HepG2 (cell line): ENCODE measurements at regions not wholly inside any gene's neighbourhood (a gene's known extent, or its start where the extent isn't known, plus 50 kb on each side); places are given as distances from the start of the nearest gene placed in this dataset.
A peak's percentile ranks its signal among the peaks of the same experiment; 100 is the strongest.

Experiments
- ATAC-seq: fragments of 200-7000 bp; cut with Tn5 transposase; 3 replicates; pipeline ENCODE4 v1.9.1; 2020; ENCODE audit warnings: mild to moderate bottlenecking, moderate library complexity
- BruUV-seq: library from RNA; stranded (reverse); fragments of 400-500 nt; replicated peaks from 2 replicates; lab custom pipeline; 2021; lab: Mats Ljungman, UMichigan
- CTCF ChIA-PET: fragments of 300-600 bp; formaldehyde crosslinking; extraction: SDS; loops from one replicate; lab custom pipeline; 2021; ENCODE audit warnings: low total read pairs, inconsistent platforms, low intra/inter-chr PET ratio; lab: Yijun Ruan, JAX
- POLR2A ChIA-PET: fragments of 350-600 bp; sonication (Branson Sonifier 250); formaldehyde crosslinking; loops from one replicate; lab custom pipeline; 2020; ENCODE audit warnings: antibody characterized with exemption, inconsistent platforms; lab: Yijun Ruan, JAX
- DNase-seq: peaks from one replicate; pipeline ENCODE4 v3.0.0-alpha.2; 2015; ENCODE audit warnings: low spot score
- FAIRE-seq: peaks from 3 replicates; lab custom pipeline; 2011; peaks lifted over from hg19 to GRCh38; lab: Jason Lieb, UNC
- H2AFZ ChIP-seq: one replicate; pipeline ENCODE4 v1.6.1; 2011; ENCODE audit warnings: low read length, inconsistent platforms
- H3K27ac ChIP-seq: fragments of 300-600 bp; 3 replicates; pipeline ENCODE4 v1.8.0; 2011; ENCODE audit warnings: mixed run types, mild to moderate bottlenecking, mixed read lengths, low read length, inconsistent platforms; ENCODE audit not compliant: insufficient read depth; ENCODE audit errors: extremely low read length
- H3K27me3 ChIP-seq, 2 experiments: fragments of 200-600 bp in 1 of 2; 2 replicates in 1 of 2; 3 replicates in 1 of 2; pipeline versions ENCODE4 v1.6.0 to v1.8.0; 2011; ENCODE audit warnings: low read length in 2 of 2, mild to moderate bottlenecking in 2 of 2, moderate library complexity in 2 of 2, inconsistent platforms in 1 of 2; ENCODE audit not compliant: insufficient read depth in 2 of 2, control insufficient read depth in 1 of 2
- H3K36me3 ChIP-seq, 2 experiments: fragments of 200-600 bp in 1 of 2; replicated peaks in 1 of 2; 2 replicates in 1 of 2; 3 replicates in 1 of 2; pipeline versions ENCODE4 v1.5.1 to v1.8.0; 2011; ENCODE audit warnings: low read length in 2 of 2, inconsistent platforms in 1 of 2; ENCODE audit not compliant: insufficient read depth in 2 of 2, control insufficient read depth in 1 of 2
- H3K4me1 ChIP-seq: 2 replicates; pipeline ENCODE4 v1.5.1; 2012; ENCODE audit warnings: low read length, inconsistent platforms; ENCODE audit not compliant: insufficient read depth
- H3K4me2 ChIP-seq: 2 replicates; pipeline ENCODE4 v1.6.0; 2011; ENCODE audit warnings: low read depth, low read length, inconsistent platforms
- H3K4me3 ChIP-seq, 3 experiments: fragments of 200-600 bp in 1 of 3; sonication (generic), shearing (Covaris generic) in 1 of 3; replicated peaks in 1 of 3; 2 replicates each; pipeline ENCODE4 v1.5.1; 2011 to 2016; ENCODE audit warnings: low read length in 3 of 3, inconsistent platforms in 2 of 3, low read depth in 2 of 3, mild to moderate bottlenecking in 2 of 3, control low read depth in 1 of 3, mixed read lengths in 1 of 3; ENCODE audit not compliant: insufficient read depth in 1 of 3
- H3K79me2 ChIP-seq: one replicate; pipeline ENCODE4 v1.6.1; 2011; ENCODE audit warnings: low read length, inconsistent platforms; ENCODE audit not compliant: insufficient read depth
- H3K9ac ChIP-seq: 2 replicates; pipeline ENCODE4 v1.6.0; 2011; ENCODE audit warnings: mild to moderate bottlenecking, low read depth, low read length, inconsistent platforms; ENCODE audit not compliant: insufficient read depth
- H3K9me3 ChIP-seq: 2 replicates; pipeline ENCODE4 v1.5.1; 2012; ENCODE audit warnings: mild to moderate bottlenecking, low read length
- H4K20me1 ChIP-seq: 2 replicates; pipeline ENCODE4 v1.6.0; 2011; ENCODE audit warnings: inconsistent platforms, mild to moderate bottlenecking, low read length, moderate library complexity; ENCODE audit not compliant: insufficient read depth
- GABPB1 ChIP-seq: IDR thresholded peaks from 2 replicates; pipeline ENCODE4 v1.6.1; 2016; ENCODE audit warnings: mild to moderate bottlenecking, missing genetic modification reagents, moderate library complexity, missing compliant biosample characterization
- HCFC1 ChIP-seq: fragments of 150-350 bp; IDR thresholded peaks from 2 replicates; pipeline ENCODE4 v1.6.1; 2014; ENCODE audit warnings: low read depth, low read length
- KMT2A ChIP-seq: sonication (generic); formaldehyde crosslinking; IDR thresholded peaks from 2 replicates; pipeline ENCODE4 v1.4.0; 2020; ENCODE audit warnings: missing genetic modification reagents
- NR1H2 ChIP-seq: sonication (generic); formaldehyde crosslinking; IDR thresholded peaks from 2 replicates; pipeline ENCODE4 v1.8.1; 2022; ENCODE audit warnings: low read depth, missing genetic modification reagents, borderline replicate concordance
- PITX1 ChIP-seq: sonication (generic); formaldehyde crosslinking; IDR thresholded peaks from 2 replicates; pipeline ENCODE4 v1.5.1; 2020; ENCODE audit warnings: mild to moderate bottlenecking, missing genetic modification reagents
- SMARCE1 ChIP-seq: fragments of 450-650 bp; IDR thresholded peaks from 2 replicates; pipeline ENCODE4 v1.6.1; 2017; ENCODE audit warnings: borderline replicate concordance
- ZNF24 ChIP-seq: fragments of 450-650 bp; IDR thresholded peaks from 2 replicates; pipeline ENCODE4 v1.6.1; 2017; ENCODE audit warnings: antibody characterized with exemption, mild to moderate bottlenecking
- ZNF484 ChIP-seq: sonication (generic); formaldehyde crosslinking; IDR thresholded peaks from 2 replicates; pipeline ENCODE4 v1.5.1; 2020; ENCODE audit warnings: mild to moderate bottlenecking, low read depth, missing genetic modification reagents, borderline replicate concordance
- ZNF615 ChIP-seq: sonication (generic); formaldehyde crosslinking; IDR thresholded peaks from 2 replicates; pipeline ENCODE4 v1.5.0; 2020; ENCODE audit warnings: mild to moderate bottlenecking, missing genetic modification reagents, borderline replicate concordance
- WGBS: methylation state at CpG from one replicate; pipeline ENCODE4 v1.1.6; 2017; ENCODE audit warnings: low lambda C conversion rate; 5-methylcytosine and 5-hydroxymethylcytosine counted together
- in situ Hi-C: cut with HindIII; loops from 2 replicates; pipeline ENCODE4 v1.10.0; 2017; ENCODE audit warnings: low pct_unique_long_range_greater_than_20kb; ENCODE audit not compliant: extremely low pct_ligation_motif_present
- intact Hi-C: fragments of 100-400 bp; cut with micrococcal nuclease; formaldehyde crosslinking; loops from one replicate; pipeline ENCODE4 v1.10.0; 2022; ENCODE audit not compliant: unreplicated experiment
- TF ChIP-seq, protein P1 (sequence below): sonication (generic); formaldehyde crosslinking; IDR thresholded peaks from 2 replicates; pipeline ENCODE4 v1.4.0; 2020; ENCODE audit warnings: low read depth, mild to moderate bottlenecking, missing genetic modification reagents

DNA sequence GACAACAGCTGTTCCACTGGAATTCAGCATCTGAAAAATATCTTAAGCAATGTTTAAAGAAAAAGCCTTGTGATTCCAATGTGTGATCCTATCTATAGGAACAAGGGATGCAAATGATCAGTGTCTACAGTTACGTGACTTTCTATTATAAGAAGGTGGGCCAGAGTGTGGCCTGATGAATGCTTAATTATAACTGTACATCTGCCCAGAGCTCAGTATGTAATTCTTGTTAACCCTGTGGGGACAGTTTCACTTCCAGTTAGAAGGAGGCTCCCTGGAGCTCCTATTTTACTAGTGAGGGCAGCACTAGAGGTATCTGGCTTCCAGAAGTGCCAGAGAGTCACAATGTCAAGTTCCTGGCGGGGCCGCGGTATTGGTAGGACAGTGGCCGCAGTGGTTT, 288.5 kb downstream of the USP46 start:
- H3K4me2 ChIP-seq, result no peak overlapping the region
- 100% methylated on average over 2 of the region's 5 CpGs for WGBS
- DNase-seq (no peak), ATAC-seq (no peak), FAIRE-seq (no peak)
- H3K4me1 ChIP-seq, result peaks cover 46% of the 10 kb centered on the region
- no peaks in the 10 kb centered on the region for H3K27me3 ChIP-seq
- in situ Hi-C loops (loop anchor here (5.0 to 10.0 kb wide), 3 partner anchors 136 to 342 kb away; no protein-coding TSS in a partner anchor), intact Hi-C loops (no loop called here)
- no peak overlapping the region for H3K9ac ChIP-seq
- no peak for TF ChIP-seq ZNF24
- TF ChIP-seq ZNF615, result no peak
- TF ChIP-seq GABPB1 (CRISPR knock-in tag), result no peak
- TF ChIP-seq HCFC1, result no peak
- TF ChIP-seq KMT2A (CRISPR knock-in tag), result no peak
- TF ChIP-seq, protein P1, sequence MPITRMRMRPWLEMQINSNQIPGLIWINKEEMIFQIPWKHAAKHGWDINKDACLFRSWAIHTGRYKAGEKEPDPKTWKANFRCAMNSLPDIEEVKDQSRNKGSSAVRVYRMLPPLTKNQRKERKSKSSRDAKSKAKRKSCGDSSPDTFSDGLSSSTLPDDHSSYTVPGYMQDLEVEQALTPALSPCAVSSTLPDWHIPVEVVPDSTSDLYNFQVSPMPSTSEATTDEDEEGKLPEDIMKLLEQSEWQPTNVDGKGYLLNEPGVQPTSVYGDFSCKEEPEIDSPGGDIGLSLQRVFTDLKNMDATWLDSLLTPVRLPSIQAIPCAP, result no peak
- CTCF ChIA-PET, result no interaction called here
- H3K27ac ChIP-seq, result peak overlapping the region; percentile 64
- H2AFZ ChIP-seq, result no peak overlapping the region
- no peaks in the 10 kb centered on the region for H3K9me3 ChIP-seq
- no peaks in the 10 kb centered on the region for H3K79me2 ChIP-seq
- no TSS peak for BruUV-seq
- H4K20me1 ChIP-seq, result no peaks in the 10 kb centered on the region
- no peak overlapping the region for H3K4me3 ChIP-seq
- no peaks in the 10 kb centered on the region for H3K36me3 ChIP-seq
- POLR2A ChIA-PET, result interaction anchor here (3.3 kb wide), 1 partner anchor 342 kb away, joined by 23 read pairs; no protein-coding TSS in a partner anchor

- H2AFZ ChIP-seq, result no peak overlapping the region
- no peak overlapping the region for H3K4me3 ChIP-seq
- 68% methylated on average over 5 of the region's 5 CpGs for WGBS
- TF ChIP-seq NR1H2 (CRISPR knock-in tag) (no peak), PITX1 (CRISPR knock-in tag) (no peak), SMARCE1 (no peak), ZNF484 (CRISPR knock-in tag) (no peak)
- CTCF ChIA-PET, result no interaction called here
- H4K20me1 ChIP-seq, result no peaks in the 10 kb centered on the region
- intact Hi-C loops (no loop called here), in situ Hi-C loops (loop anchor here (5.0 to 10.0 kb wide), 3 partner anchors 137 to 340 kb away; no protein-coding TSS in a partner anchor)
- POLR2A ChIA-PET, result no interaction called here
- ATAC-seq (no peak), DNase-seq (no peak), FAIRE-seq (no peak)
- H3K36me3 ChIP-seq, result no peaks in the 10 kb centered on the region
- no peaks in the 10 kb centered on the region for H3K9me3 ChIP-seq
- BruUV-seq, result no TSS peak
- no peak overlapping the region for H3K9ac ChIP-seq
- H3K4me1 ChIP-seq, result peaks cover 47% of the 10 kb centered on the region
- H3K27ac ChIP-seq, result no peak overlapping the region
- no peaks in the 10 kb centered on the region for H3K79me2 ChIP-seq
- H3K4me2 ChIP-seq, result no peak overlapping the region
- no peaks in the 10 kb centered on the region for H3K27me3 ChIP-seq
Observed at GRCh38 chr4:52371841-52372240, 287.3 kb downstream of the USP46 start.
